ENCODE measurements at regions not wholly inside any gene's neighbourhood (a gene's known extent, or its start where the extent isn't known, plus 50 kb on each side); places are given as distances from the start of the nearest gene placed in this dataset.
"Not testable (repeated sequence)": the region's sequence is repeated elsewhere in the genome, so short reads cannot be mapped to it uniquely, and the experiment has no call there.

GRCh38 chr4:138775890-138776289, 239.7 kb upstream of the NOCT start:
- WGBS, 3 donors: 42 to 55% (median 42%) methylated on average over 6 of the region's 6 CpGs
- Histone ChIP-seq H3K4me1 (ENCODE audit: insufficient read depth) (no peaks in the 10 kb centered on the region), H3K27ac (no peak overlapping the region), H3K9me3 (no peaks in the 10 kb centered on the region), H3K4me3 (no peak overlapping the region), H3K27me3 (no peaks in the 10 kb centered on the region), H3K36me3 (no peaks in the 10 kb centered on the region)
- no peak for TF ChIP-seq POLR2A (IDR thresholded peaks at IDR 0.05)
- TF ChIP-seq EP300 (IDR thresholded peaks at IDR 0.05): no peak
- no peak for TF ChIP-seq CTCF (IDR thresholded peaks at IDR 0.05)
- intact Hi-C loops (cut with DNase I): no loop called here
- no peak for DNase-seq

GRCh38 chr4:138775489-138775888, 240.1 kb upstream of the NOCT start:
- no peak overlapping the region for H3K4me3 ChIP-seq
- H3K9me3 ChIP-seq: no peaks in the 10 kb centered on the region
- no peak for DNase-seq
- H3K4me1 ChIP-seq (ENCODE audit: insufficient read depth): no peaks in the 10 kb centered on the region
- WGBS, 3 donors: 10 to 24% (median 21%) methylated on average over 3 of the region's 3 CpGs
- H3K27ac ChIP-seq: no peak overlapping the region
- no peaks in the 10 kb centered on the region for H3K36me3 ChIP-seq
- intact Hi-C loops (cut with DNase I): no loop called here
- no peaks in the 10 kb centered on the region for H3K27me3 ChIP-seq
- TF ChIP-seq POLR2A (IDR thresholded peaks at IDR 0.05) (no peak), CTCF (IDR thresholded peaks at IDR 0.05) (no peak), EP300 (IDR thresholded peaks at IDR 0.05) (no peak)

- no peaks in the 10 kb centered on the region for H3K27me3 ChIP-seq
- intact Hi-C loops (cut with DNase I): no loop called here
These were observed 240.6 kb upstream of the NOCT start for GRCh38 chr4:138774940-138775339.

GRCh38 chr4:138774125-138774524, 241.5 kb upstream of the NOCT start:
- H3K27ac ChIP-seq; intact Hi-C loops (cut with DNase I): not testable (repeated sequence)
- WGBS, 3 donors: 91 to 99% (median 98%) methylated on average over 4 of the region's 4 CpGs

More at GRCh38 chr4:138774940-138775339, 240.6 kb upstream of the NOCT start:
- Histone ChIP-seq H3K4me1 (ENCODE audit: insufficient read depth) (no peaks in the 10 kb centered on the region), H3K4me3 (no peak overlapping the region), H3K9me3 (no peaks in the 10 kb centered on the region), H3K36me3 (no peaks in the 10 kb centered on the region), H3K27ac (no peak overlapping the region)
- WGBS, 3 donors: 49 to 58% (median 50%) methylated on average over 4 of the region's 4 CpGs
- no peak for DNase-seq
- TF ChIP-seq CTCF (IDR thresholded peaks at IDR 0.05) (no peak), POLR2A (IDR thresholded peaks at IDR 0.05) (no peak), EP300 (IDR thresholded peaks at IDR 0.05) (no peak)

GRCh38 chr4:138773321-138773720, 242.3 kb upstream of the NOCT start:
- Histone ChIP-seq H3K9me3 (no peaks in the 10 kb centered on the region), H3K36me3 (no peaks in the 10 kb centered on the region), H3K4me1 (ENCODE audit: insufficient read depth) (no peaks in the 10 kb centered on the region), H3K27ac (no peak overlapping the region), H3K4me3 (no peak overlapping the region), H3K27me3 (no peaks in the 10 kb centered on the region)
- intact Hi-C loops (cut with DNase I): no loop called here
- WGBS, 3 donors: 91 to 95% (median 92%) methylated on average over 3 of the region's 3 CpGs
- no peak for DNase-seq
- TF ChIP-seq EP300 (IDR thresholded peaks at IDR 0.05) (no peak), CTCF (IDR thresholded peaks at IDR 0.05) (no peak), POLR2A (IDR thresholded peaks at IDR 0.05) (no peak)

More at GRCh38 chr4:138774125-138774524, 241.5 kb upstream of the NOCT start:
- not testable (repeated sequence) for H3K27me3 ChIP-seq; H3K4me3 ChIP-seq; H3K36me3 ChIP-seq; DNase-seq; H3K4me1 ChIP-seq (ENCODE audit: insufficient read depth); H3K9me3 ChIP-seq
